ENCODE measurements at regions not wholly inside any gene's neighbourhood (a gene's known extent, or its start where the extent isn't known, plus 50 kb on each side); places are given as distances from the start of the nearest gene placed in this dataset.

- TF ChIP-seq TAF1 (IDR thresholded peaks at IDR 0.05; ENCODE audit: low read depth) (no peak), REST (IDR thresholded peaks at IDR 0.05; ENCODE audit: low read depth) (no peak), USF1 (IDR thresholded peaks at IDR 0.05) (no peak), CEBPB (IDR thresholded peaks at IDR 0.05) (no peak), MAX (IDR thresholded peaks at IDR 0.05) (no peak), EGR1 (IDR thresholded peaks at IDR 0.05) (no peak), TEAD4 (IDR thresholded peaks at IDR 0.05) (no peak), RAD21 (IDR thresholded peaks at IDR 0.05; ENCODE audit: low read depth) (no peak), CREB1 (IDR thresholded peaks at IDR 0.05; ENCODE audit: low read depth) (no peak), FOXM1 (IDR thresholded peaks at IDR 0.05; ENCODE audit: borderline replicate concordance, low read depth) (no peak), NFIC (IDR thresholded peaks at IDR 0.05) (no peak), YY1 (IDR thresholded peaks at IDR 0.05; ENCODE audit: low read depth) (no peak), TCF12 (IDR thresholded peaks at IDR 0.05; ENCODE audit: low read depth) (no peak), EP300 (IDR thresholded peaks at IDR 0.05; ENCODE audit: borderline replicate concordance) (no peak), ZBTB7A (IDR thresholded peaks at IDR 0.05; ENCODE audit: low read depth) (no peak)
These were observed 637.7 kb upstream of the ID2 start for GRCh38 chr2:8044046-8044594.

GRCh38 chr2:8045081-8045614, 636.7 kb upstream of the ID2 start:
- TF ChIP-seq USF1 (IDR thresholded peaks at IDR 0.05) (no peak), RAD21 (IDR thresholded peaks at IDR 0.05; ENCODE audit: low read depth) (no peak), ZBTB7A (IDR thresholded peaks at IDR 0.05; ENCODE audit: low read depth) (no peak), CEBPB (IDR thresholded peaks at IDR 0.05) (no peak), TAF1 (IDR thresholded peaks at IDR 0.05; ENCODE audit: low read depth) (no peak), FOXM1 (IDR thresholded peaks at IDR 0.05; ENCODE audit: borderline replicate concordance, low read depth) (no peak), TCF12 (IDR thresholded peaks at IDR 0.05; ENCODE audit: low read depth) (no peak), REST (IDR thresholded peaks at IDR 0.05; ENCODE audit: low read depth) (no peak), NFIC (IDR thresholded peaks at IDR 0.05) (no peak), CREB1 (IDR thresholded peaks at IDR 0.05; ENCODE audit: low read depth) (no peak), MAX (IDR thresholded peaks at IDR 0.05) (no peak)

GRCh38 chr2:8046849-8047248, 635.0 kb upstream of the ID2 start:
- TF ChIP-seq EGR1 (IDR thresholded peaks at IDR 0.05) (no peak), MAX (IDR thresholded peaks at IDR 0.05) (no peak), RAD21 (IDR thresholded peaks at IDR 0.05; ENCODE audit: low read depth) (no peak), REST (IDR thresholded peaks at IDR 0.05; ENCODE audit: low read depth) (no peak)

GRCh38 chr2:8049176-8049575, 632.7 kb upstream of the ID2 start:
- TF ChIP-seq ZBTB7A (IDR thresholded peaks at IDR 0.05; ENCODE audit: low read depth) (no peak), CREB1 (IDR thresholded peaks at IDR 0.05; ENCODE audit: low read depth) (no peak), TAF1 (IDR thresholded peaks at IDR 0.05; ENCODE audit: low read depth) (no peak), EGR1 (IDR thresholded peaks at IDR 0.05) (no peak), REST (IDR thresholded peaks at IDR 0.05; ENCODE audit: low read depth) (no peak), CEBPB (IDR thresholded peaks at IDR 0.05) (no peak), RAD21 (IDR thresholded peaks at IDR 0.05; ENCODE audit: low read depth) (no peak), MAX (IDR thresholded peaks at IDR 0.05) (no peak), EP300 (IDR thresholded peaks at IDR 0.05; ENCODE audit: borderline replicate concordance) (no peak), TCF12 (IDR thresholded peaks at IDR 0.05; ENCODE audit: low read depth) (no peak), YY1 (IDR thresholded peaks at IDR 0.05; ENCODE audit: low read depth) (no peak), USF1 (IDR thresholded peaks at IDR 0.05) (no peak), NFIC (IDR thresholded peaks at IDR 0.05) (no peak), FOXM1 (IDR thresholded peaks at IDR 0.05; ENCODE audit: borderline replicate concordance, low read depth) (no peak), TEAD4 (IDR thresholded peaks at IDR 0.05) (no peak)
